ENCODE measurements at regions not wholly inside any gene's neighbourhood (a gene's known extent, or its start where the extent isn't known, plus 50 kb on each side); places are given as distances from the start of the nearest gene placed in this dataset.

- H3K9me3 ChIP-seq (ENCODE audit: low read depth, low read length, poor library complexity, severe bottlenecking): no peaks in the 10 kb centered on the region
- H3K27ac ChIP-seq (ENCODE audit: low read depth, low read length, poor library complexity, severe bottlenecking): no peak overlapping the region
- POLR2A ChIA-PET (ENCODE audit: low non-redundant PET): no interaction called here
- CTCF ChIA-PET: no interaction called here
- no peaks in the 10 kb centered on the region for H3K27me3 ChIP-seq (replicated peaks; ENCODE audit: insufficient read depth, low read depth, low read length, poor library complexity)
- H3K4me1 ChIP-seq (ENCODE audit: insufficient read depth, low read length, poor library complexity, severe bottlenecking): no peaks in the 10 kb centered on the region
- no peak overlapping the region for H3K4me3 ChIP-seq (ENCODE audit: low read depth, low read length, poor library complexity, severe bottlenecking)
- intact Hi-C loops (cut with micrococcal nuclease; ENCODE audit: unreplicated experiment): no loop called here
- H3K36me3 ChIP-seq (ENCODE audit: insufficient read depth, low read length, poor library complexity, severe bottlenecking): no peaks in the 10 kb centered on the region
- BruUV-seq (replicated peaks): no TSS peak
- no peak for DNase-seq (ENCODE audit: low spot score)
- TF ChIP-seq CTCF (conservative IDR thresholded peaks at IDR 0.05; ENCODE audit: low read depth, low read length) (no peak), EZH2 (IDR thresholded peaks at IDR 0.05; ENCODE audit: borderline replicate concordance, low read depth, low read length, poor library complexity, severe bottlenecking) (no peak)
Measured at GRCh38 chr2:84214455-84214854, 244.6 kb downstream of the SUCLG1 start.

GRCh38 chr2:84212611-84213314 lies 246.3 kb downstream of the SUCLG1 start:
- H3K4me3 ChIP-seq (ENCODE audit: low read depth, low read length, poor library complexity, severe bottlenecking): no peak overlapping the region
- H3K27me3 ChIP-seq (replicated peaks; ENCODE audit: insufficient read depth, low read depth, low read length, poor library complexity): no peaks in the 10 kb centered on the region
- no peaks in the 10 kb centered on the region for H3K4me1 ChIP-seq (ENCODE audit: insufficient read depth, low read length, poor library complexity, severe bottlenecking)
- no TSS peak for BruUV-seq (replicated peaks)
- no peaks in the 10 kb centered on the region for H3K36me3 ChIP-seq (ENCODE audit: insufficient read depth, low read length, poor library complexity, severe bottlenecking)
- no peak overlapping the region for H3K27ac ChIP-seq (ENCODE audit: low read depth, low read length, poor library complexity, severe bottlenecking)
- intact Hi-C loops (cut with micrococcal nuclease; ENCODE audit: unreplicated experiment): no loop called here
- H3K9me3 ChIP-seq (ENCODE audit: low read depth, low read length, poor library complexity, severe bottlenecking): no peaks in the 10 kb centered on the region
- CTCF ChIA-PET: no interaction called here
- DNase-seq (ENCODE audit: low spot score): no peak
- POLR2A ChIA-PET (ENCODE audit: low non-redundant PET): no interaction called here
- TF ChIP-seq EZH2 (IDR thresholded peaks at IDR 0.05; ENCODE audit: borderline replicate concordance, low read depth, low read length, poor library complexity, severe bottlenecking): no peak

- DNase-seq (ENCODE audit: low spot score): no peak
- H3K9me3 ChIP-seq (ENCODE audit: low read depth, low read length, poor library complexity, severe bottlenecking): no peaks in the 10 kb centered on the region
- H3K27ac ChIP-seq (ENCODE audit: low read depth, low read length, poor library complexity, severe bottlenecking): no peak overlapping the region
- BruUV-seq (replicated peaks): no TSS peak
- H3K4me3 ChIP-seq (ENCODE audit: low read depth, low read length, poor library complexity, severe bottlenecking): no peak overlapping the region
- intact Hi-C loops (cut with micrococcal nuclease; ENCODE audit: unreplicated experiment): no loop called here
- H3K4me1 ChIP-seq (ENCODE audit: insufficient read depth, low read length, poor library complexity, severe bottlenecking): no peaks in the 10 kb centered on the region
- CTCF ChIA-PET: no interaction called here
- no peaks in the 10 kb centered on the region for H3K36me3 ChIP-seq (ENCODE audit: insufficient read depth, low read length, poor library complexity, severe bottlenecking)
- TF ChIP-seq EZH2 (IDR thresholded peaks at IDR 0.05; ENCODE audit: borderline replicate concordance, low read depth, low read length, poor library complexity, severe bottlenecking) (no peak), CTCF (conservative IDR thresholded peaks at IDR 0.05; ENCODE audit: low read depth, low read length) (no peak)
- POLR2A ChIA-PET (ENCODE audit: low non-redundant PET): no interaction called here
- no peaks in the 10 kb centered on the region for H3K27me3 ChIP-seq (replicated peaks; ENCODE audit: insufficient read depth, low read depth, low read length, poor library complexity)
Measured at GRCh38 chr2:84209941-84210340, 249.1 kb downstream of the SUCLG1 start.

- H3K27me3 ChIP-seq (replicated peaks; ENCODE audit: insufficient read depth, low read depth, low read length, poor library complexity): no peaks in the 10 kb centered on the region
- DNase-seq (ENCODE audit: low spot score): no peak
- H3K9me3 ChIP-seq (ENCODE audit: low read depth, low read length, poor library complexity, severe bottlenecking): no peaks in the 10 kb centered on the region
- H3K36me3 ChIP-seq (ENCODE audit: insufficient read depth, low read length, poor library complexity, severe bottlenecking): no peaks in the 10 kb centered on the region
- no TSS peak for BruUV-seq (replicated peaks)
- CTCF ChIA-PET: no interaction called here
- no peaks in the 10 kb centered on the region for H3K4me1 ChIP-seq (ENCODE audit: insufficient read depth, low read length, poor library complexity, severe bottlenecking)
- TF ChIP-seq EZH2 (IDR thresholded peaks at IDR 0.05; ENCODE audit: borderline replicate concordance, low read depth, low read length, poor library complexity, severe bottlenecking) (no peak), CTCF (conservative IDR thresholded peaks at IDR 0.05; ENCODE audit: low read depth, low read length) (no peak)
- H3K27ac ChIP-seq (ENCODE audit: low read depth, low read length, poor library complexity, severe bottlenecking): no peak overlapping the region
- POLR2A ChIA-PET (ENCODE audit: low non-redundant PET): no interaction called here
- intact Hi-C loops (cut with micrococcal nuclease; ENCODE audit: unreplicated experiment): no loop called here
- H3K4me3 ChIP-seq (ENCODE audit: low read depth, low read length, poor library complexity, severe bottlenecking): no peak overlapping the region
Measured at GRCh38 chr2:84204995-84205394, 254.1 kb downstream of the SUCLG1 start.

Measured in A673 (cell line).